Esophagus squamous epithelium (tissue), 4 donors: ENCODE measurements at regions not wholly inside any gene's neighbourhood (a gene's known extent, or its start where the extent isn't known, plus 50 kb on each side); places are given as distances from the start of the nearest gene placed in this dataset.

Experiments used
- CTCF ChIP-seq, 6 experiments: fragments of 450-650 bp in 4 of 6; fragments of 200-600 bp in 2 of 6; sonication (generic) in 2 of 6; IDR thresholded peaks; one replicate each; pipeline ENCODE4 v1.5.1; 2016 to 2019; ENCODE audit warnings: antibody characterized with exemption in 6 of 6, mild to moderate bottlenecking in 4 of 6, moderate library complexity in 4 of 6
- POLR2A ChIP-seq, 4 donors: fragments of 450-650 bp; IDR thresholded peaks; one replicate each; pipeline ENCODE4 v1.6.1; 2017; ENCODE audit warnings: antibody characterized with exemption in 4 of 4, mild to moderate bottlenecking in 4 of 4, moderate library complexity in 3 of 4

GRCh38 chr14:71468701-71469100 lies 463.5 kb upstream of the RGS6 start:
- TF ChIP-seq CTCF (IDR thresholded peaks at IDR 0.05), result no peak
- no peak for TF ChIP-seq POLR2A (IDR thresholded peaks at IDR 0.05)
